ENCODE measurements at regions not wholly inside any gene's neighbourhood (a gene's known extent, or its start where the extent isn't known, plus 50 kb on each side); places are given as distances from the start of the nearest gene placed in this dataset.

GRCh38 chr14:38089123-38089522, 118.6 kb upstream of the SSTR1 start:
- no peaks in the 10 kb centered on the region for H3K9me3 ChIP-seq (ENCODE audit: control insufficient read depth in 2 of 2, low read length in 2 of 2)
- H3K4me3 ChIP-seq (ENCODE audit: low read length in 2 of 2) = peak overlapping the region in 1 of 2 donors; percentile 14
- no peaks in the 10 kb centered on the region for H3K4me1 ChIP-seq (ENCODE audit: control insufficient read depth in 2 of 2, insufficient read depth in 2 of 2, low read length in 2 of 2)
- no peaks in the 10 kb centered on the region for H3K36me3 ChIP-seq (ENCODE audit: control insufficient read depth in 2 of 2, insufficient read depth in 2 of 2, low read length in 2 of 2)
- H3K27me3 ChIP-seq (ENCODE audit: control insufficient read depth in 2 of 2, insufficient read depth in 2 of 2, low read length in 2 of 2) = no peaks in the 10 kb centered on the region
- no peak overlapping the region for H3K27ac ChIP-seq (ENCODE audit: low read depth in 2 of 2, low read length in 2 of 2)
- H3K9ac ChIP-seq (ENCODE audit: low read depth in 1 of 2, low read length in 2 of 2) = no peak overlapping the region

- H3K4me1 ChIP-seq (ENCODE audit: control insufficient read depth in 2 of 2, insufficient read depth in 2 of 2, low read length in 2 of 2) = no peaks in the 10 kb centered on the region
- H3K4me3 ChIP-seq (ENCODE audit: low read length in 2 of 2) = no peak overlapping the region
- H3K36me3 ChIP-seq (ENCODE audit: control insufficient read depth in 2 of 2, insufficient read depth in 2 of 2, low read length in 2 of 2) = no peaks in the 10 kb centered on the region
- H3K9ac ChIP-seq (ENCODE audit: low read depth in 1 of 2, low read length in 2 of 2) = no peak overlapping the region
- H3K27me3 ChIP-seq (ENCODE audit: control insufficient read depth in 2 of 2, insufficient read depth in 2 of 2, low read length in 2 of 2) = no peaks in the 10 kb centered on the region
- H3K9me3 ChIP-seq (ENCODE audit: control insufficient read depth in 2 of 2, low read length in 2 of 2) = peaks cover 0 to 3% of the 10 kb centered on the region in 2 donors
- no peak overlapping the region for H3K27ac ChIP-seq (ENCODE audit: low read depth in 2 of 2, low read length in 2 of 2)
Observed at GRCh38 chr14:38090506-38090905, 117.2 kb upstream of the SSTR1 start.

- no peaks in the 10 kb centered on the region for H3K36me3 ChIP-seq (ENCODE audit: control insufficient read depth in 2 of 2, insufficient read depth in 2 of 2, low read length in 2 of 2)
- peaks cover 2 to 3% of the 10 kb centered on the region in 2 donors for H3K9me3 ChIP-seq (ENCODE audit: control insufficient read depth in 2 of 2, low read length in 2 of 2)
- no peak overlapping the region for H3K27ac ChIP-seq (ENCODE audit: low read depth in 2 of 2, low read length in 2 of 2)
- no peaks in the 10 kb centered on the region for H3K4me1 ChIP-seq (ENCODE audit: control insufficient read depth in 2 of 2, insufficient read depth in 2 of 2, low read length in 2 of 2)
- no peak overlapping the region for H3K4me3 ChIP-seq (ENCODE audit: low read length in 2 of 2)
- H3K27me3 ChIP-seq (ENCODE audit: control insufficient read depth in 2 of 2, insufficient read depth in 2 of 2, low read length in 2 of 2) = no peaks in the 10 kb centered on the region
- H3K9ac ChIP-seq (ENCODE audit: low read depth in 1 of 2, low read length in 2 of 2) = no peak overlapping the region
Observed at GRCh38 chr14:38098074-38098836, 109.4 kb upstream of the SSTR1 start.

GRCh38 chr14:38101679-38102078, 106.0 kb upstream of the SSTR1 start:
- Histone ChIP-seq H3K27me3 (ENCODE audit: control insufficient read depth in 2 of 2, insufficient read depth in 2 of 2, low read length in 2 of 2) (no peaks in the 10 kb centered on the region), H3K9me3 (ENCODE audit: control insufficient read depth in 2 of 2, low read length in 2 of 2) (peaks cover 0 to 2% of the 10 kb centered on the region in 2 donors), H3K4me1 (ENCODE audit: control insufficient read depth in 2 of 2, insufficient read depth in 2 of 2, low read length in 2 of 2) (no peaks in the 10 kb centered on the region), H3K9ac (ENCODE audit: low read depth in 1 of 2, low read length in 2 of 2) (no peak overlapping the region), H3K27ac (ENCODE audit: low read depth in 2 of 2, low read length in 2 of 2) (no peak overlapping the region), H3K36me3 (ENCODE audit: control insufficient read depth in 2 of 2, insufficient read depth in 2 of 2, low read length in 2 of 2) (no peaks in the 10 kb centered on the region), H3K4me3 (ENCODE audit: low read length in 2 of 2) (no peak overlapping the region)

- H3K4me1 ChIP-seq (ENCODE audit: control insufficient read depth in 2 of 2, insufficient read depth in 2 of 2, low read length in 2 of 2) = no peaks in the 10 kb centered on the region
- no peak overlapping the region for H3K27ac ChIP-seq (ENCODE audit: low read depth in 2 of 2, low read length in 2 of 2)
- H3K4me3 ChIP-seq (ENCODE audit: low read length in 2 of 2) = no peak overlapping the region
- H3K36me3 ChIP-seq (ENCODE audit: control insufficient read depth in 2 of 2, insufficient read depth in 2 of 2, low read length in 2 of 2) = no peaks in the 10 kb centered on the region
- peaks cover 0 to 2% of the 10 kb centered on the region in 2 donors for H3K9me3 ChIP-seq (ENCODE audit: control insufficient read depth in 2 of 2, low read length in 2 of 2)
- no peak overlapping the region for H3K9ac ChIP-seq (ENCODE audit: low read depth in 1 of 2, low read length in 2 of 2)
- no peaks in the 10 kb centered on the region for H3K27me3 ChIP-seq (ENCODE audit: control insufficient read depth in 2 of 2, insufficient read depth in 2 of 2, low read length in 2 of 2)
Observed at GRCh38 chr14:38103542-38104225, 104.0 kb upstream of the SSTR1 start.

- H3K27ac ChIP-seq (ENCODE audit: low read depth in 2 of 2, low read length in 2 of 2) = no peak overlapping the region
- no peak overlapping the region for H3K4me3 ChIP-seq (ENCODE audit: low read length in 2 of 2)
- H3K9ac ChIP-seq (ENCODE audit: low read depth in 1 of 2, low read length in 2 of 2) = no peak overlapping the region
- H3K36me3 ChIP-seq (ENCODE audit: control insufficient read depth in 2 of 2, insufficient read depth in 2 of 2, low read length in 2 of 2) = no peaks in the 10 kb centered on the region
- H3K9me3 ChIP-seq (ENCODE audit: control insufficient read depth in 2 of 2, low read length in 2 of 2) = peaks cover 0 to 2% of the 10 kb centered on the region in 2 donors
- H3K4me1 ChIP-seq (ENCODE audit: control insufficient read depth in 2 of 2, insufficient read depth in 2 of 2, low read length in 2 of 2) = no peaks in the 10 kb centered on the region
- no peaks in the 10 kb centered on the region for H3K27me3 ChIP-seq (ENCODE audit: control insufficient read depth in 2 of 2, insufficient read depth in 2 of 2, low read length in 2 of 2)
Observed at GRCh38 chr14:38105106-38105702, 102.5 kb upstream of the SSTR1 start.

- no peaks in the 10 kb centered on the region for H3K4me1 ChIP-seq (ENCODE audit: control insufficient read depth in 2 of 2, insufficient read depth in 2 of 2, low read length in 2 of 2)
- no peaks in the 10 kb centered on the region for H3K36me3 ChIP-seq (ENCODE audit: control insufficient read depth in 2 of 2, insufficient read depth in 2 of 2, low read length in 2 of 2)
- no peak overlapping the region for H3K9ac ChIP-seq (ENCODE audit: low read depth in 1 of 2, low read length in 2 of 2)
- H3K4me3 ChIP-seq (ENCODE audit: low read length in 2 of 2) = no peak overlapping the region
- H3K27ac ChIP-seq (ENCODE audit: low read depth in 2 of 2, low read length in 2 of 2) = no peak overlapping the region
- H3K27me3 ChIP-seq (ENCODE audit: control insufficient read depth in 2 of 2, insufficient read depth in 2 of 2, low read length in 2 of 2) = no peaks in the 10 kb centered on the region
- no peaks in the 10 kb centered on the region for H3K9me3 ChIP-seq (ENCODE audit: control insufficient read depth in 2 of 2, low read length in 2 of 2)
Observed at GRCh38 chr14:38107216-38107631, 100.5 kb upstream of the SSTR1 start.

GRCh38 chr14:38108681-38109080, 99.0 kb upstream of the SSTR1 start:
- Histone ChIP-seq H3K4me1 (ENCODE audit: control insufficient read depth in 2 of 2, insufficient read depth in 2 of 2, low read length in 2 of 2) (no peaks in the 10 kb centered on the region), H3K9ac (ENCODE audit: low read depth in 1 of 2, low read length in 2 of 2) (no peak overlapping the region), H3K4me3 (ENCODE audit: low read length in 2 of 2) (no peak overlapping the region), H3K27ac (ENCODE audit: low read depth in 2 of 2, low read length in 2 of 2) (no peak overlapping the region), H3K27me3 (ENCODE audit: control insufficient read depth in 2 of 2, insufficient read depth in 2 of 2, low read length in 2 of 2) (no peaks in the 10 kb centered on the region), H3K36me3 (ENCODE audit: control insufficient read depth in 2 of 2, insufficient read depth in 2 of 2, low read length in 2 of 2) (no peaks in the 10 kb centered on the region), H3K9me3 (ENCODE audit: control insufficient read depth in 2 of 2, low read length in 2 of 2) (no peaks in the 10 kb centered on the region)

GRCh38 chr14:38110258-38110657, 97.4 kb upstream of the SSTR1 start:
- H3K9ac ChIP-seq (ENCODE audit: low read depth in 1 of 2, low read length in 2 of 2) = no peak overlapping the region

GRCh38 chr14:38111046-38111445, 96.7 kb upstream of the SSTR1 start:
- Histone ChIP-seq H3K4me1 (ENCODE audit: control insufficient read depth in 2 of 2, insufficient read depth in 2 of 2, low read length in 2 of 2) (no peaks in the 10 kb centered on the region), H3K9me3 (ENCODE audit: control insufficient read depth in 2 of 2, low read length in 2 of 2) (no peaks in the 10 kb centered on the region), H3K4me3 (ENCODE audit: low read length in 2 of 2) (no peak overlapping the region), H3K9ac (ENCODE audit: low read depth in 1 of 2, low read length in 2 of 2) (no peak overlapping the region), H3K27ac (ENCODE audit: low read depth in 2 of 2, low read length in 2 of 2) (no peak overlapping the region), H3K36me3 (ENCODE audit: control insufficient read depth in 2 of 2, insufficient read depth in 2 of 2, low read length in 2 of 2) (no peaks in the 10 kb centered on the region), H3K27me3 (ENCODE audit: control insufficient read depth in 2 of 2, insufficient read depth in 2 of 2, low read length in 2 of 2) (no peaks in the 10 kb centered on the region)

More at GRCh38 chr14:38110258-38110657, 97.4 kb upstream of the SSTR1 start:
- H3K36me3 ChIP-seq (ENCODE audit: control insufficient read depth in 2 of 2, insufficient read depth in 2 of 2, low read length in 2 of 2) = no peaks in the 10 kb centered on the region
- H3K4me1 ChIP-seq (ENCODE audit: control insufficient read depth in 2 of 2, insufficient read depth in 2 of 2, low read length in 2 of 2) = no peaks in the 10 kb centered on the region
- no peak overlapping the region for H3K27ac ChIP-seq (ENCODE audit: low read depth in 2 of 2, low read length in 2 of 2)
- H3K27me3 ChIP-seq (ENCODE audit: control insufficient read depth in 2 of 2, insufficient read depth in 2 of 2, low read length in 2 of 2) = no peaks in the 10 kb centered on the region
- H3K9me3 ChIP-seq (ENCODE audit: control insufficient read depth in 2 of 2, low read length in 2 of 2) = no peaks in the 10 kb centered on the region
- H3K4me3 ChIP-seq (ENCODE audit: low read length in 2 of 2) = no peak overlapping the region

Measured in mucosa of rectum (tissue), 2 donors.